B cell (primary cell): ENCODE measurements at regions not wholly inside any gene's neighbourhood (a gene's known extent, or its start where the extent isn't known, plus 50 kb on each side); places are given as distances from the start of the nearest gene placed in this dataset.

Source experiments
- ATAC-seq: fragments of 200-7000 bp; cut with Tn5 transposase; one replicate; pipeline ENCODE4 v1.10.0; 2021; ENCODE audit warnings: low read depth, mild to moderate bottlenecking, moderate number of reproducible peaks, moderate library complexity
- CTCF ChIA-PET: fragments of 350-600 bp; sonication (Branson Sonifier 250); formaldehyde crosslinking; loops from one replicate; lab custom pipeline; 2021; ENCODE audit warnings: antibody characterized with exemption, inconsistent platforms; lab: Charles Lee
- POLR2A ChIA-PET: fragments of 350-600 bp; sonication (Branson Sonifier 250); formaldehyde crosslinking; loops from one replicate; lab custom pipeline; 2021; ENCODE audit warnings: antibody characterized with exemption; lab: Charles Lee
- DNase-seq: peaks from one replicate; pipeline ENCODE4 v3.0.0; 2013
- H2AFZ ChIP-seq: 2 replicates; pipeline ENCODE4 v1.6.1; 2012; ENCODE audit warnings: mild to moderate bottlenecking, low read depth, low read length; ENCODE audit not compliant: insufficient read depth, poor library complexity, severe bottlenecking
- H3K27ac ChIP-seq, 2 donors: 1 replicate in 1 of 2; 2 replicates in 1 of 2; pipeline ENCODE4 v1.5.1; 2012 to 2013; ENCODE audit warnings: low read length in 2 of 2, mild to moderate bottlenecking in 2 of 2, moderate library complexity in 1 of 2
- H3K27me3 ChIP-seq, 4 experiments: fragments of 200-600 bp in 1 of 4; sonication (generic) in 1 of 4; replicated peaks in 1 of 4; 1 replicate in 2 of 4; 2 replicates in 2 of 4; pipeline versions ENCODE4 v1.6.1 to v1.7.0; 2013 to 2016; ENCODE audit warnings: low read length in 3 of 4, mild to moderate bottlenecking in 2 of 4, mixed read lengths in 1 of 4, moderate library complexity in 1 of 4; ENCODE audit not compliant: insufficient read depth in 4 of 4, control insufficient read depth in 3 of 4; ENCODE audit errors: control extremely low read depth in 1 of 4
- H3K36me3 ChIP-seq, 2 experiments: replicated peaks in 1 of 2; 1 replicate in 1 of 2; 2 replicates in 1 of 2; pipeline versions ENCODE4 v1.6.1 to v1.7.1; 2013; ENCODE audit warnings: low read length in 1 of 2; ENCODE audit not compliant: insufficient read depth in 2 of 2, control insufficient read depth in 1 of 2; ENCODE audit errors: control extremely low read depth in 1 of 2, extremely low read depth in 1 of 2
- H3K4me1 ChIP-seq, 2 donors: fragments of 200-600 bp in 1 of 2; sonication (generic) in 1 of 2; 1 replicate in 1 of 2; 2 replicates in 1 of 2; pipeline versions ENCODE4 v1.5.1 to v1.6.1; 2013 to 2017; ENCODE audit warnings: low read length in 2 of 2; ENCODE audit not compliant: control insufficient read depth in 2 of 2, insufficient read depth in 2 of 2
- H3K4me2 ChIP-seq: replicated peaks from 2 replicates; pipeline ENCODE3; 2012; ENCODE audit warnings: mild to moderate bottlenecking, low read depth, low read length; ENCODE audit not compliant: poor library complexity, severe bottlenecking
- H3K4me3 ChIP-seq, 5 experiments: fragments of 200-600 bp in 1 of 5; sonication (generic) in 1 of 5; 1 replicate in 3 of 5; 2 replicates in 2 of 5; pipeline versions ENCODE4 v1.5.1 to v1.7.0; 2011 to 2016; ENCODE audit warnings: low read length in 4 of 5, mild to moderate bottlenecking in 4 of 5, low read depth in 2 of 5, control low read depth in 1 of 5, moderate library complexity in 1 of 5; ENCODE audit not compliant: insufficient read depth in 1 of 5; ENCODE audit errors: control extremely low read depth in 1 of 5, extremely low read depth in 1 of 5
- H3K79me2 ChIP-seq: fragments of 200-600 bp; sonication (generic); one replicate; pipeline ENCODE4 v1.6.0; 2016; ENCODE audit warnings: low read length; ENCODE audit not compliant: control insufficient read depth, insufficient read depth
- H3K9ac ChIP-seq: fragments of 200-600 bp; sonication (generic); 2 replicates; pipeline ENCODE4 v1.6.1; 2017; ENCODE audit warnings: mild to moderate bottlenecking, low read length, moderate library complexity
- H3K9me3 ChIP-seq, 3 donors: one replicate each; pipeline versions ENCODE4 v1.6.1 to v1.7.1; 2013; ENCODE audit warnings: low read length in 2 of 3; ENCODE audit not compliant: control insufficient read depth in 2 of 3, insufficient read depth in 1 of 3; ENCODE audit errors: control extremely low read depth in 1 of 3
- H4K20me1 ChIP-seq: 2 replicates; pipeline ENCODE4 v1.6.0; 2012; ENCODE audit warnings: mild to moderate bottlenecking, low read length; ENCODE audit not compliant: insufficient read depth, control insufficient read depth, poor library complexity, severe bottlenecking
- H3K27ac Mint-ChIP-seq: one replicate; pipeline ENCODE4 v1.8.0; 2021; ENCODE audit warnings: mixed read lengths
- H3K27me3 Mint-ChIP-seq: one replicate; pipeline ENCODE4 v1.8.0; 2021; ENCODE audit warnings: mixed read lengths
- H3K4me1 Mint-ChIP-seq: one replicate; pipeline ENCODE4 v1.8.0; 2021; ENCODE audit warnings: mixed read lengths
- H3K4me3 Mint-ChIP-seq: one replicate; pipeline ENCODE4 v1.8.0; 2021; ENCODE audit warnings: mixed read lengths
- H3K9me3 Mint-ChIP-seq: one replicate; pipeline ENCODE4 v1.8.0; 2022; ENCODE audit warnings: mixed read lengths; ENCODE audit not compliant: insufficient read depth
- EZH2 ChIP-seq: IDR thresholded peaks from 2 replicates; pipeline ENCODE4 v1.6.1; 2012; ENCODE audit warnings: borderline replicate concordance, low read depth, mild to moderate bottlenecking, moderate library complexity, low read length; ENCODE audit not compliant: insufficient read depth, poor library complexity, severe bottlenecking
- WGBS: methylation state at CpG from one replicate; pipeline ENCODE4 v1.1.5; 2013; ENCODE audit warnings: missing lambda C conversion rate; ENCODE audit not compliant: insufficient coverage; 5-methylcytosine and 5-hydroxymethylcytosine counted together
- intact Hi-C: fragments of 100-400 bp; cut with micrococcal nuclease; formaldehyde crosslinking; loops from one replicate; pipeline ENCODE4 v1.10.0; 2022
- TF ChIP-seq, protein P1 (sequence below): fragments of 200-600 bp; IDR thresholded peaks from one replicate; pipeline ENCODE4 v1.8.0; 2022; ENCODE audit warnings: antibody characterized with exemption, mild to moderate bottlenecking

DNA sequence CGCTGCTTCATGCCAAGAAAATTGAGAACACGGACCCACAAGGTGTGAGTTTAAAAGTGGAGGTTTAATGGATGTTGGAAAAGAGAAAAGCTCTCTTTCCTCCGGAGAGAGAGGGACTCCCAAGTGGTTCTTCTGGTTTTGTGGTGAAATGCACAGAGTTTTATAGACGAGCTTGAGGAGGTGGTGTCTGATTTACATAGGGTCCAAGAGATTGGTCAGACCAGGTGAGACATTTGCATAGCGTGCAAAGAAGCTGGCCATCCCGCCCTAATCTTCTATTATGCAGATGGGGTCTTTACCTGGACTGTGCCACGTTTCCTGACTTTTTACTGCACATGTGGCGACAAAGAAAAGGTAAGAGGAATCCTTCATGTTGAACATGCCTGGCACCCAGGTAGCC lies 236.4 kb upstream of the PCDH9 start:
- ChIA-PET POLR2A (no interaction called here), CTCF (no interaction called here)
- H3K9ac ChIP-seq = no peak overlapping the region
- no peak overlapping the region for H3K27ac ChIP-seq
- H3K79me2 ChIP-seq = no peaks in the 10 kb centered on the region
- no peak overlapping the region for H3K4me3 Mint-ChIP-seq
- H3K36me3 ChIP-seq = no peaks in the 10 kb centered on the region
- no peaks in the 10 kb centered on the region for H3K4me1 ChIP-seq
- peaks cover 6% of the 10 kb centered on the region for H3K9me3 Mint-ChIP-seq
- no peaks in the 10 kb centered on the region for H3K27me3 ChIP-seq
- no peaks in the 10 kb centered on the region for H3K27me3 Mint-ChIP-seq
- 85% methylated on average over 7 of the region's 8 CpGs for WGBS
- no peak overlapping the region for H3K4me2 ChIP-seq
- H3K9me3 ChIP-seq = peaks cover 0 to 11% (median 4%) of the 10 kb centered on the region in 3 donors
- H4K20me1 ChIP-seq = no peaks in the 10 kb centered on the region
- TF ChIP-seq, protein P1, sequence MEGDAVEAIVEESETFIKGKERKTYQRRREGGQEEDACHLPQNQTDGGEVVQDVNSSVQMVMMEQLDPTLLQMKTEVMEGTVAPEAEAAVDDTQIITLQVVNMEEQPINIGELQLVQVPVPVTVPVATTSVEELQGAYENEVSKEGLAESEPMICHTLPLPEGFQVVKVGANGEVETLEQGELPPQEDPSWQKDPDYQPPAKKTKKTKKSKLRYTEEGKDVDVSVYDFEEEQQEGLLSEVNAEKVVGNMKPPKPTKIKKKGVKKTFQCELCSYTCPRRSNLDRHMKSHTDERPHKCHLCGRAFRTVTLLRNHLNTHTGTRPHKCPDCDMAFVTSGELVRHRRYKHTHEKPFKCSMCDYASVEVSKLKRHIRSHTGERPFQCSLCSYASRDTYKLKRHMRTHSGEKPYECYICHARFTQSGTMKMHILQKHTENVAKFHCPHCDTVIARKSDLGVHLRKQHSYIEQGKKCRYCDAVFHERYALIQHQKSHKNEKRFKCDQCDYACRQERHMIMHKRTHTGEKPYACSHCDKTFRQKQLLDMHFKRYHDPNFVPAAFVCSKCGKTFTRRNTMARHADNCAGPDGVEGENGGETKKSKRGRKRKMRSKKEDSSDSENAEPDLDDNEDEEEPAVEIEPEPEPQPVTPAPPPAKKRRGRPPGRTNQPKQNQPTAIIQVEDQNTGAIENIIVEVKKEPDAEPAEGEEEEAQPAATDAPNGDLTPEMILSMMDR = no peak
- no peak for TF ChIP-seq EZH2
- DNase-seq (no peak), ATAC-seq (no peak)
- intact Hi-C loops = no loop called here
- H3K4me3 ChIP-seq = no peak overlapping the region
- H3K27ac Mint-ChIP-seq = no peak overlapping the region
- no peaks in the 10 kb centered on the region for H3K4me1 Mint-ChIP-seq
- H2AFZ ChIP-seq = no peak overlapping the region

DNA sequence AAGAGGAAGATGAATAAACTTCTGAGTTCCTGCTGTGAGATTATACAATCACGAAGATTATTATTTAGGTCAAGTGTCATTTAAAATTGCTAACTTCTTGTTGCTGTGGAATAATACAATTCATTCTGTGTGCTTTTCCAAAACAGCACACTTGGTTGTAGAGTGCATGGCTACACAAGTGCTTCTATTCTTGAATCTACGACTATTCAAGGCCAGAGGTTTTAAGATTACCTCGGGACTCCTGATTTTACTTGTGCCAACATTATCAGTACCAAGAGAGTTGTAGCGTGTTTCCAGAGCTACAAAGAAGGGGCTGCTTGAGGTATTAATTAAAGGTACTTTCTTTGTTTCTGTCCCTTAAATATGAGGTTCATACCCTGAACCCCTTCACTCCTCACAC lies 234.0 kb upstream of the PCDH9 start:
- no peak for DNase-seq
- Histone ChIP-seq H4K20me1 (no peaks in the 10 kb centered on the region), H3K9me3 (no peaks in the 10 kb centered on the region), H3K27ac (no peak overlapping the region), H3K4me1 (no peaks in the 10 kb centered on the region), H3K36me3 (no peaks in the 10 kb centered on the region), H3K79me2 (no peaks in the 10 kb centered on the region), H3K9ac (no peak overlapping the region), H3K4me3 (no peak overlapping the region), H2AFZ (no peak overlapping the region), H3K27me3 (no peaks in the 10 kb centered on the region), H3K4me2 (no peak overlapping the region)
- intact Hi-C loops = no loop called here
- CTCF ChIA-PET = no interaction called here
- Mint-ChIP-seq H3K27ac (no peak overlapping the region), H3K4me3 (no peak overlapping the region), H3K4me1 (no peaks in the 10 kb centered on the region), H3K9me3 (peaks cover 4% of the 10 kb centered on the region), H3K27me3 (no peaks in the 10 kb centered on the region)
- no CpG with 5 or more reads among the region's 4 CpGs for WGBS
- ATAC-seq = no peak
- POLR2A ChIA-PET = no interaction called here
- no peak for TF ChIP-seq EZH2
- TF ChIP-seq, protein P1 = no peak
